HepG2 (cell line): ENCODE measurements at regions not wholly inside any gene's neighbourhood (a gene's known extent, or its start where the extent isn't known, plus 50 kb on each side); places are given as distances from the start of the nearest gene placed in this dataset.

ENCODE experiments used
- ADNP ChIP-seq: sonication (generic); formaldehyde crosslinking; IDR thresholded peaks from 2 replicates; pipeline ENCODE4 v1.4.0; 2020; ENCODE audit warnings: missing genetic modification reagents
- ARNT ChIP-seq: fragments of 450-650 bp; IDR thresholded peaks from 2 replicates; pipeline ENCODE4 v1.6.1; 2017
- KAT2B ChIP-seq: fragments of 150-350 bp; IDR thresholded peaks from 2 replicates; pipeline ENCODE4 v1.6.1; 2014; ENCODE audit warnings: low read depth, low read length, borderline replicate concordance
- NR2F1 ChIP-seq, 2 experiments: fragments of 450-650 bp in 1 of 2; formaldehyde crosslinking in 1 of 2; IDR thresholded peaks; 2 replicates each; pipeline versions ENCODE4 v1.5.0 to v1.6.1; 2016 to 2020; ENCODE audit warnings: mild to moderate bottlenecking in 1 of 2, missing compliant biosample characterization in 1 of 2, missing genetic modification reagents in 1 of 2, moderate library complexity in 1 of 2
- SRSF1 ChIP-seq: fragments of 200-400 bp; formaldehyde crosslinking; optimal IDR thresholded peaks from 2 replicates; pipeline ENCODE3; 2017; ENCODE audit warnings: mild to moderate bottlenecking, low read depth, low read length, moderate library complexity
- ZNF138 ChIP-seq: sonication (generic); formaldehyde crosslinking; IDR thresholded peaks from 2 replicates; pipeline ENCODE4 v1.5.0; 2020; ENCODE audit warnings: mild to moderate bottlenecking, low read depth, missing genetic modification reagents
- ZNF205 ChIP-seq: IDR thresholded peaks from 2 replicates; pipeline ENCODE4 v1.6.1; 2018; ENCODE audit warnings: missing biosample characterization, missing genetic modification reagents
- ZNF230 ChIP-seq: sonication (generic); formaldehyde crosslinking; IDR thresholded peaks from 2 replicates; pipeline ENCODE4 v1.4.0; 2020; ENCODE audit warnings: mild to moderate bottlenecking, missing genetic modification reagents
- ZNF549 ChIP-seq: sonication (generic); formaldehyde crosslinking; IDR thresholded peaks from 2 replicates; pipeline ENCODE4 v1.5.0; 2020; ENCODE audit warnings: missing genetic modification reagents
- ZNF569 ChIP-seq: sonication (generic); formaldehyde crosslinking; IDR thresholded peaks from 2 replicates; pipeline ENCODE4 v1.5.0; 2020; ENCODE audit warnings: mild to moderate bottlenecking, missing genetic modification reagents, moderate library complexity, borderline replicate concordance
- ZSCAN9 ChIP-seq: IDR thresholded peaks from 2 replicates; pipeline ENCODE4 v1.6.1; 2016; ENCODE audit warnings: borderline replicate concordance
- TF ChIP-seq, protein P1 (sequence below): IDR thresholded peaks from 2 replicates; pipeline ENCODE4 v1.6.1; 2012; ENCODE audit warnings: low read length, improper control_type of control experiment
- TF ChIP-seq, protein P2 (sequence below): conservative IDR thresholded peaks from 2 replicates; pipeline ENCODE4 v1.6.1; 2018; ENCODE audit warnings: missing genetic modification reagents
- TF ChIP-seq, protein P3 (sequence below), 2 experiments: sonication (generic) in 1 of 2; formaldehyde crosslinking in 1 of 2; IDR thresholded peaks; 2 replicates each; pipeline versions ENCODE4 v1.6.1 to v1.9.0; 2014 to 2022; ENCODE audit warnings: antibody characterized with exemption in 1 of 2, borderline replicate concordance in 1 of 2, inconsistent platforms in 1 of 2, low read depth in 1 of 2, missing genetic modification reagents in 1 of 2

GRCh38 chr13:106917673-106918556, 350.0 kb upstream of the ARGLU1 start (continued):
- TF ChIP-seq, protein P1, sequence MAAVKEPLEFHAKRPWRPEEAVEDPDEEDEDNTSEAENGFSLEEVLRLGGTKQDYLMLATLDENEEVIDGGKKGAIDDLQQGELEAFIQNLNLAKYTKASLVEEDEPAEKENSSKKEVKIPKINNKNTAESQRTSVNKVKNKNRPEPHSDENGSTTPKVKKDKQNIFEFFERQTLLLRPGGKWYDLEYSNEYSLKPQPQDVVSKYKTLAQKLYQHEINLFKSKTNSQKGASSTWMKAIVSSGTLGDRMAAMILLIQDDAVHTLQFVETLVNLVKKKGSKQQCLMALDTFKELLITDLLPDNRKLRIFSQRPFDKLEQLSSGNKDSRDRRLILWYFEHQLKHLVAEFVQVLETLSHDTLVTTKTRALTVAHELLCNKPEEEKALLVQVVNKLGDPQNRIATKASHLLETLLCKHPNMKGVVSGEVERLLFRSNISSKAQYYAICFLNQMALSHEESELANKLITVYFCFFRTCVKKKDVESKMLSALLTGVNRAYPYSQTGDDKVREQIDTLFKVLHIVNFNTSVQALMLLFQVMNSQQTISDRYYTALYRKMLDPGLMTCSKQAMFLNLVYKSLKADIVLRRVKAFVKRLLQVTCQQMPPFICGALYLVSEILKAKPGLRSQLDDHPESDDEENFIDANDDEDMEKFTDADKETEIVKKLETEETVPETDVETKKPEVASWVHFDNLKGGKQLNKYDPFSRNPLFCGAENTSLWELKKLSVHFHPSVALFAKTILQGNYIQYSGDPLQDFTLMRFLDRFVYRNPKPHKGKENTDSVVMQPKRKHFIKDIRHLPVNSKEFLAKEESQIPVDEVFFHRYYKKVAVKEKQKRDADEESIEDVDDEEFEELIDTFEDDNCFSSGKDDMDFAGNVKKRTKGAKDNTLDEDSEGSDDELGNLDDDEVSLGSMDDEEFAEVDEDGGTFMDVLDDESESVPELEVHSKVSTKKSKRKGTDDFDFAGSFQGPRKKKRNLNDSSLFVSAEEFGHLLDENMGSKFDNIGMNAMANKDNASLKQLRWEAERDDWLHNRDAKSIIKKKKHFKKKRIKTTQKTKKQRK: no peak
- TF ChIP-seq ZNF569 (CRISPR knock-in tag): no peak
- TF ChIP-seq, protein P2, sequence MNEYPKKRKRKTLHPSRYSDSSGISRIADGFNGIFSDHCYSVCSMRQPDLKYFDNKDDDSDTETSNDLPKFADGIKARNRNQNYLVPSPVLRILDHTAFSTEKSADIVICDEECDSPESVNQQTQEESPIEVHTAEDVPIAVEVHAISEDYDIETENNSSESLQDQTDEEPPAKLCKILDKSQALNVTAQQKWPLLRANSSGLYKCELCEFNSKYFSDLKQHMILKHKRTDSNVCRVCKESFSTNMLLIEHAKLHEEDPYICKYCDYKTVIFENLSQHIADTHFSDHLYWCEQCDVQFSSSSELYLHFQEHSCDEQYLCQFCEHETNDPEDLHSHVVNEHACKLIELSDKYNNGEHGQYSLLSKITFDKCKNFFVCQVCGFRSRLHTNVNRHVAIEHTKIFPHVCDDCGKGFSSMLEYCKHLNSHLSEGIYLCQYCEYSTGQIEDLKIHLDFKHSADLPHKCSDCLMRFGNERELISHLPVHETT: no peak
- no peak for TF ChIP-seq ZSCAN9
- no peak for TF ChIP-seq ZNF138 (CRISPR knock-in tag)
- TF ChIP-seq ZNF549 (CRISPR knock-in tag): no peak
- no peak for TF ChIP-seq ARNT
- TF ChIP-seq, protein P3, sequence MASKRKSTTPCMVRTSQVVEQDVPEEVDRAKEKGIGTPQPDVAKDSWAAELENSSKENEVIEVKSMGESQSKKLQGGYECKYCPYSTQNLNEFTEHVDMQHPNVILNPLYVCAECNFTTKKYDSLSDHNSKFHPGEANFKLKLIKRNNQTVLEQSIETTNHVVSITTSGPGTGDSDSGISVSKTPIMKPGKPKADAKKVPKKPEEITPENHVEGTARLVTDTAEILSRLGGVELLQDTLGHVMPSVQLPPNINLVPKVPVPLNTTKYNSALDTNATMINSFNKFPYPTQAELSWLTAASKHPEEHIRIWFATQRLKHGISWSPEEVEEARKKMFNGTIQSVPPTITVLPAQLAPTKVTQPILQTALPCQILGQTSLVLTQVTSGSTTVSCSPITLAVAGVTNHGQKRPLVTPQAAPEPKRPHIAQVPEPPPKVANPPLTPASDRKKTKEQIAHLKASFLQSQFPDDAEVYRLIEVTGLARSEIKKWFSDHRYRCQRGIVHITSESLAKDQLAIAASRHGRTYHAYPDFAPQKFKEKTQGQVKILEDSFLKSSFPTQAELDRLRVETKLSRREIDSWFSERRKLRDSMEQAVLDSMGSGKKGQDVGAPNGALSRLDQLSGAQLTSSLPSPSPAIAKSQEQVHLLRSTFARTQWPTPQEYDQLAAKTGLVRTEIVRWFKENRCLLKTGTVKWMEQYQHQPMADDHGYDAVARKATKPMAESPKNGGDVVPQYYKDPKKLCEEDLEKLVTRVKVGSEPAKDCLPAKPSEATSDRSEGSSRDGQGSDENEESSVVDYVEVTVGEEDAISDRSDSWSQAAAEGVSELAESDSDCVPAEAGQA (IDR thresholded peaks at IDR 0.05; ENCODE audit: low read depth): no peak
- TF ChIP-seq, protein P3 (CRISPR knock-in tag; IDR thresholded peaks at IDR 0.05; ENCODE audit: borderline replicate concordance): no peak
- no peak for TF ChIP-seq KAT2B
- TF ChIP-seq ADNP: no peak
- TF ChIP-seq SRSF1: no peak
- TF ChIP-seq ZNF205 (CRISPR knock-in tag): no peak
- TF ChIP-seq NR2F1 (CRISPR knock-in tag; IDR thresholded peaks at IDR 0.05): no peak
- TF ChIP-seq ZNF230 (CRISPR knock-in tag): 0 out of 2 replicates have a peak, but pooled peaks have one; percentile 47
